Cardiac muscle cell (in vitro differentiated cells and primary cell): ENCODE measurements at regions not wholly inside any gene's neighbourhood (a gene's known extent, or its start where the extent isn't known, plus 50 kb on each side); places are given as distances from the start of the nearest gene placed in this dataset.
A peak's percentile ranks its signal among the peaks of the same experiment; 100 is the strongest.

Source experiments
- DNase-seq, 2 donors: peaks; one replicate each; pipeline versions ENCODE4 v3.0.0 to v3.0.0-alpha.2; 2010 to 2017; ENCODE audit warnings: low read depth in 1 of 2, low spot score in 1 of 2
- H3K27ac ChIP-seq: fragments of 200-600 bp; sonication (generic); 2 replicates; pipeline ENCODE4 v1.5.1; 2016
- H3K27me3 ChIP-seq: fragments of 200-600 bp; sonication (generic); 2 replicates; pipeline ENCODE4 v1.6.0; 2016; ENCODE audit warnings: control low read depth
- H3K36me3 ChIP-seq: fragments of 200-600 bp; sonication (generic); 2 replicates; pipeline ENCODE4 v1.5.1; 2016; ENCODE audit warnings: control low read depth
- H3K4me1 ChIP-seq: fragments of 200-600 bp; sonication (generic); 2 replicates; pipeline ENCODE4 v1.8.1; 2017; ENCODE audit warnings: low read depth, mild to moderate bottlenecking, mixed run types
- H3K4me3 ChIP-seq: fragments of 200-600 bp; sonication (generic); 2 replicates; pipeline ENCODE4 v1.5.1; 2016; ENCODE audit warnings: mild to moderate bottlenecking
- H3K9me3 ChIP-seq: fragments of 200-600 bp; sonication (generic); 2 replicates; pipeline ENCODE4 v1.5.1; 2017; ENCODE audit warnings: low read depth, mild to moderate bottlenecking, control low read depth
- CTCF ChIP-seq: IDR thresholded peaks from 2 replicates; pipeline ENCODE4 v1.5.1; 2012; ENCODE audit warnings: low read depth, mild to moderate bottlenecking, low read length

GRCh38 chr5:98631311-98632054 is 142.0 kb upstream of the RGMB start:
- DNase-seq, result peak in 1 of 2 donors; percentile 20

GRCh38 chr5:98635656-98636055 is 137.8 kb upstream of the RGMB start:
- H3K9me3 ChIP-seq, result no peaks in the 10 kb centered on the region
- no peak for DNase-seq
- H3K4me3 ChIP-seq, result no peak overlapping the region
- no peaks in the 10 kb centered on the region for H3K4me1 ChIP-seq
- H3K27ac ChIP-seq, result no peak overlapping the region
- no peaks in the 10 kb centered on the region for H3K27me3 ChIP-seq
- H3K36me3 ChIP-seq, result no peaks in the 10 kb centered on the region
- TF ChIP-seq CTCF, result no peak

More at GRCh38 chr5:98631311-98632054, 142.0 kb upstream of the RGMB start:
- no peaks in the 10 kb centered on the region for H3K36me3 ChIP-seq
- no peaks in the 10 kb centered on the region for H3K9me3 ChIP-seq
- H3K4me1 ChIP-seq, result no peaks in the 10 kb centered on the region
- H3K27ac ChIP-seq, result no peak overlapping the region
- no peaks in the 10 kb centered on the region for H3K27me3 ChIP-seq
- H3K4me3 ChIP-seq, result no peak overlapping the region
- TF ChIP-seq CTCF, result no peak

- Histone ChIP-seq H3K27me3 (no peaks in the 10 kb centered on the region), H3K4me3 (no peak overlapping the region), H3K4me1 (no peaks in the 10 kb centered on the region), H3K36me3 (no peaks in the 10 kb centered on the region), H3K9me3 (no peaks in the 10 kb centered on the region), H3K27ac (no peak overlapping the region)
- no peak for TF ChIP-seq CTCF
- DNase-seq, result no peak
Observed at GRCh38 chr5:98637116-98637515, 136.3 kb upstream of the RGMB start.

GRCh38 chr5:98637557-98637956 is 135.9 kb upstream of the RGMB start:
- no peaks in the 10 kb centered on the region for H3K9me3 ChIP-seq
- no peak for DNase-seq
- H3K27ac ChIP-seq, result no peak overlapping the region
- no peaks in the 10 kb centered on the region for H3K36me3 ChIP-seq
- no peak overlapping the region for H3K4me3 ChIP-seq
- no peaks in the 10 kb centered on the region for H3K27me3 ChIP-seq
- no peaks in the 10 kb centered on the region for H3K4me1 ChIP-seq
- no peak for TF ChIP-seq CTCF

- no peaks in the 10 kb centered on the region for H3K36me3 ChIP-seq
- H3K4me3 ChIP-seq, result no peak overlapping the region
- peak in 1 of 2 donors; percentile 9 for DNase-seq
- H3K9me3 ChIP-seq, result no peaks in the 10 kb centered on the region
- H3K27me3 ChIP-seq, result no peaks in the 10 kb centered on the region
- no peaks in the 10 kb centered on the region for H3K4me1 ChIP-seq
- no peak for TF ChIP-seq CTCF
- H3K27ac ChIP-seq, result no peak overlapping the region
Observed at GRCh38 chr5:98638111-98638510, 135.4 kb upstream of the RGMB start.

- DNase-seq, result peak in 1 of 2 donors; percentile 86
- no peak overlapping the region for H3K4me3 ChIP-seq
- no peak overlapping the region for H3K27ac ChIP-seq
- no peaks in the 10 kb centered on the region for H3K4me1 ChIP-seq
- no peak for TF ChIP-seq CTCF
- no peaks in the 10 kb centered on the region for H3K36me3 ChIP-seq
- H3K27me3 ChIP-seq, result no peaks in the 10 kb centered on the region
- H3K9me3 ChIP-seq, result no peaks in the 10 kb centered on the region
Observed at GRCh38 chr5:98638701-98639100, 134.8 kb upstream of the RGMB start.
